Cardiac fibroblast (primary cell): ENCODE measurements at regions not wholly inside any gene's neighbourhood (a gene's known extent, or its start where the extent isn't known, plus 50 kb on each side); places are given as distances from the start of the nearest gene placed in this dataset.
A peak's percentile ranks its signal among the peaks of the same experiment; 100 is the strongest.

Experiments
- DNase-seq, 2 donors: peaks; one replicate each; pipeline versions ENCODE4 v3.0.0 to v3.0.0-alpha.2; 2010; ENCODE audit warnings: low read depth in 2 of 2
- H3K4me3 ChIP-seq, 2 donors: replicated peaks in 1 of 2; 1 replicate in 1 of 2; 2 replicates in 1 of 2; pipeline ENCODE4 v1.5.1; 2011; ENCODE audit warnings: low read depth in 2 of 2, low read length in 2 of 2, mild to moderate bottlenecking in 2 of 2, moderate library complexity in 1 of 2
- TF ChIP-seq, protein P1 (sequence below): IDR thresholded peaks from one replicate; pipeline ENCODE4 v1.5.1; 2011; ENCODE audit warnings: low read depth, mild to moderate bottlenecking, low read length, inconsistent platforms

DNA sequence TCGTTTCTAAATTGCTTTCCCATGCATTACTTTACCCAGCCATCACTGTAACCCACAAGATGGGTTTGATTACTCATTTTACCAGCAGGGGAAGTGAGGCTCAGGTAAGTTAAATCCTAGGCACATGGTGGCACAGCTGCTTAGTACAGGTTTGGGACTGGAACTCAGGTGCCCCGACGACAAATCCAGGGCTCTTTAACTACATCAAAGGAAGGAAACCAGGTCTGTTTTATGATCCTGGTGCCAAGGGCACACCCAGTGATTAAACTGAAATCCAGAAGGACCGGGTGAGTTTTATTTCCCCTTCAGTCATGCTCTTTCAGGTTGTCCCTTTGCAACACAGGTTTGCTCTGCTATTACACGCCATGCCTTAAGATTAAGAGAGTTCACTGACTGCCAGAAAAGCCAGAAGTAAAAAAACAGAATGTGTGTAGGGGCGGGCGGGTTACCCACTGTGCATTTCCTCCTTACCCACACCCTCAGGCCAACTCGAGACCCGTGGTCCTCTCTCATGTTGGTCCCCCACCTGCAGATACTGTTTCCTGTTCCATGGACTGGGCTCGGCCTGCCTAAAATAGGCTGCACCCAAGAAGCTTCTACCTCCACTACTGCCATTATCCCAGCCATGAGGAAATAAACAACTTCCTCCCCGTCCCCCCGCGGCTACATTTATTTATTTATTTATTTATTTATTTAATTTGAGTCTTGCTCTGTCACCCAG is 55.1 kb upstream of the KDM7A start:
- TF ChIP-seq, protein P1, sequence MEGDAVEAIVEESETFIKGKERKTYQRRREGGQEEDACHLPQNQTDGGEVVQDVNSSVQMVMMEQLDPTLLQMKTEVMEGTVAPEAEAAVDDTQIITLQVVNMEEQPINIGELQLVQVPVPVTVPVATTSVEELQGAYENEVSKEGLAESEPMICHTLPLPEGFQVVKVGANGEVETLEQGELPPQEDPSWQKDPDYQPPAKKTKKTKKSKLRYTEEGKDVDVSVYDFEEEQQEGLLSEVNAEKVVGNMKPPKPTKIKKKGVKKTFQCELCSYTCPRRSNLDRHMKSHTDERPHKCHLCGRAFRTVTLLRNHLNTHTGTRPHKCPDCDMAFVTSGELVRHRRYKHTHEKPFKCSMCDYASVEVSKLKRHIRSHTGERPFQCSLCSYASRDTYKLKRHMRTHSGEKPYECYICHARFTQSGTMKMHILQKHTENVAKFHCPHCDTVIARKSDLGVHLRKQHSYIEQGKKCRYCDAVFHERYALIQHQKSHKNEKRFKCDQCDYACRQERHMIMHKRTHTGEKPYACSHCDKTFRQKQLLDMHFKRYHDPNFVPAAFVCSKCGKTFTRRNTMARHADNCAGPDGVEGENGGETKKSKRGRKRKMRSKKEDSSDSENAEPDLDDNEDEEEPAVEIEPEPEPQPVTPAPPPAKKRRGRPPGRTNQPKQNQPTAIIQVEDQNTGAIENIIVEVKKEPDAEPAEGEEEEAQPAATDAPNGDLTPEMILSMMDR, result no peak
- DNase-seq, result no peak
- H3K4me3 ChIP-seq, result peak overlapping the region in 1 of 2 donors; percentile 51

DNA sequence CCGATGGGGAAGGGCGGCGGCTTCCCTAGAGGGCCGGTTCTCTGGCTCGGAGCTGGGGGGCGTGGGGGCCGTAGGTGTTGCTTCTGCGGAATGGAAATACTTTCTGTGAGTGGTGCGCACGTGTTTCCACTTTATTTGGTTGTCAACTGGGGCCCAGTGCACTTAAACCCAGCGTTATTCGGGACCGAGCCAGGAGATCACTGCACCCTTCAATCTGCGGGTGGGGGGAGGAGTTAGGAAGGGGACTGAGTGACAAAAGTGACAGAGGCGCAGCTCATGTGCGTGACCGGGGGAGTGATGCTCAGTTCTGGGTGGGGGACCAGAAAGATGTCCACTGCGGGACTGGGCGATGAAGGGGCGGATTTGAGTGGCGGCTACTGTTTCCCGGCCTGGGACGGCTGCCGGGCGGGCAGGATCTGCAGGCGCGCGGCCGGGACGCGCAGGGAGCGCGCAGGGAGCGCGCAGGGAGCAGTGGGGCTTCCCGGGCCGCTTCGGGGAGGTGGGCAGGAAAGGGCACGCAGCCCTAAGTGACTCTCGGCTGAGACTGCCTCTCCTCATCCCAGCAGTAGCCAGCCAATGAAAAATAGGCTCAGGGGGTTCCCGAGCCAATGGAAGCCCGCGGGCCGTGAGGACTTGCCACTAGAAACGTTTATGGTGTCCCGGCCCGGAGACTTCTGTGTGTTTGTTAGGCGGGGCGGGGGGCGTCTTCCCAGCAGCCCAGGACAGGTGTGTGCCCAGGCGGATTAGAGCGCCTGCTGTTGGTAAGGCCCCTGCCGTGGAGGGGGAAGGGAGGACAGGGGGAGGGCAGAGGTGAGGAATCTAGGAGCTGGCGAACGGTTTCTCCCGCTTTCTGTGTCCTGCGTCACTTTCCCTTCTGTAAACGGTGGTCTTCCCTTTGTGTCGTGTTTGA is 54.3 kb upstream of the KDM7A start:
- peak overlapping the region; percentile 51 to 53 for H3K4me3 ChIP-seq
- TF ChIP-seq, protein P1, result no peak
- DNase-seq, result peak; percentile 34 to 40

DNA sequence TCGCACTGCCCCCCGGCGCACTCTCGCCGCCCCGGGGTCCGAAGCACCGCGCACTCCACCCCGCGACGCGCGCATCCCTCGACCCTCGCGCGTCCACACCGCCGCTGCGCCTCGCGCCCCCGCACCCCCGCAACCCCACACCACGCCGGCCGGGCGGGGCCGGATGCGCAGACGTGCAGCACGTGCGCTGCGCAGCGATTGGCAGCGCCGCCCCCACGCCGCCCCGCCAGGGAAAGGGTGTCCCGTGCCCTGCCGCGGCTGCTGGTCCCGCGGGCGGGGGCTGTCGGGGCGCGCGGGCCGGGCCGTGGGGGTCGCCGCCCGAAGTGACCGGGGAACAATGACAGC is 53.7 kb upstream of the KDM7A start:
- DNase-seq, result no peak
- TF ChIP-seq, protein P1, result no peak
- H3K4me3 ChIP-seq, result peak overlapping the region; percentile 51 to 53

DNA sequence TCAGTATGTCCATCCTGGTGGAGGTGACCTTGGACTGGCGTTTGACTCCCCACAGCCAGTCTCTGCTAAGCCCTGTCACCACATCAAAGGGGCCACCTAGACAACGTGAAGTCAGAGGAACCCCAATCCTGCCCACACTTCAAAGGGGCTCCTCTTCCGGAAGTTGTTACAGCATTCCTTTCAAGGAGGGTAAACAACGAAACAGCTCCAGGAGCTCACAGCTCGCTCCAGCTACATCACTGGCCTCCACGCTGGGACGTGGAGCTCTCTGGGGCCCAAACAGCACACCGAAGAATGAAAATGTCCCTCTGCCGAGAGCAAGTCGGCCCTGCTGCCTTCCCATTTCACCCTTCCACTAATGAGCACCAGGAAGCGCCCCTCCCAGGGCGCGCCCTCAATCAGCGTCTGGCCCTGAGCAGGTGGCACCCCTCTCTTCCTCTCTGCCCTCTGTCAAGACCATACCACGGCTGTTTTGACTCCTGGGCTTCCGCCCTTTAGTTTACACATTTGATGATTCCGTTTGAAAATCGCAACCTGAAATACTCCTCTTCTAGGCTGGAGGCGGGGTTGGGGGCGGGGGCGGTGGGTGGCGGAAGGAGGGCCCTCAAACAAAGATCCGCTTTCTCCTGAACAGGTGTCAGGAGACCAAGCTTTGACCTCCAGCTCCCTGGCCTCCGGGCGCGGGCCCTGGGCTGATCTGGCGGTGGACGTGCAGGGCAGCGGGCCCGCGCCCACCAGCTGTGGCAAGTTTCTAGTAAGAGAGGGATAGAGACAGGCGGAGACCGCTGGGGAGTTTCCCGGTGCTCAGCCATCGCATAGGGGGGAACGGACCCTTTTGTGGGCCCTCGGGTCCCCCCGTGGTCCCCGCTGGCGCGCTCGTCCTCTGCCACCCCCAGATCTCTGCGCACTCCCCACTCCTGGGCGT is 53.1 kb upstream of the KDM7A start:
- TF ChIP-seq, protein P1, result no peak
- no peak for DNase-seq
- peak overlapping the region; percentile 27 to 51 for H3K4me3 ChIP-seq

DNA sequence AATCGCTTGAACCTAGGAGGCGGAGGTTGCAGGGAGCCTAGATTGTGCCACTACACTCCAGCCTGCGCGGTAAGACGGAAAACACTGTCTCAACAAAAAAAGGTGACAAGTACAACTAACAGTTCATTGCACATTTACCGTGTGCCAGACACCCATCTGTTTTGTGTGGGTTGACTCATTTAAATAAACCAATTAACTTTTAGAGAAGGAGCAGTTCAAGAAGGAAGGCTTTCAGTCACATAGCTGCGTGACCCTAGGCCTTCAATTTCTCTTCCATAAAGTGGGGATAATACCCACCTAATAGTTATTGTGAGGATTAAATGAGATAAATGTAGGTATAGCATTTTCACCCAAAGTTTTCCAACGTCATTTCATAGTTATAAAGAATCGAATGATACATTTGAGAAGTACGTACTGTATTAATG is 52.3 kb upstream of the KDM7A start:
- TF ChIP-seq, protein P1, result no peak
- DNase-seq, result no peak
- H3K4me3 ChIP-seq, result no peak overlapping the region
